NCI-H345 treated with DMSO at 0.1 percent for 48 hours (cell line): ENCODE measurements at regions not wholly inside any gene's neighbourhood (a gene's known extent, or its start where the extent isn't known, plus 50 kb on each side); places are given as distances from the start of the nearest gene placed in this dataset.

Experiments used
- DNase-seq: peaks from one replicate; lab custom pipeline; 2025; ENCODE audit not compliant: unreplicated experiment; lab: John Stamatoyannopoulos, UW

DNA sequence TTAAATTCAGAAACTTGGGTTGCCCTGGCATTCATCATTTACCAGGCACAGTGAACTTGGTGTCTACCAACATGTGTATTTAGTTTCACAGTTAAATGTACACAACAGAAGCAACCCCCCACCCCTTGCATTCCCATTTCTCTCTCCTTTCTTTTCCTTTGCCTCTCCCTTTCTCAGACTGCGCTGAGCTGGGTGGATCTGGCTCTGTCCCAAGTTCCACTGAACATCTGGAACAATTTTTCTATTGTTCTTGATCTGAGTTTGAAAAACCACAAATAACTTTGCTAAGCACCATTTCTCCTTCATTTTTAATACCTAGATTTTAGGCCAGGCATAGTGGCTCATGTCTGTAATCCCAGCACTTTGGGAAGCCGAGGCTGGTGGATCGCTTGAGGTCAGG, 242.2 kb downstream of the ABHD5 start:
- no peak for DNase-seq

DNA sequence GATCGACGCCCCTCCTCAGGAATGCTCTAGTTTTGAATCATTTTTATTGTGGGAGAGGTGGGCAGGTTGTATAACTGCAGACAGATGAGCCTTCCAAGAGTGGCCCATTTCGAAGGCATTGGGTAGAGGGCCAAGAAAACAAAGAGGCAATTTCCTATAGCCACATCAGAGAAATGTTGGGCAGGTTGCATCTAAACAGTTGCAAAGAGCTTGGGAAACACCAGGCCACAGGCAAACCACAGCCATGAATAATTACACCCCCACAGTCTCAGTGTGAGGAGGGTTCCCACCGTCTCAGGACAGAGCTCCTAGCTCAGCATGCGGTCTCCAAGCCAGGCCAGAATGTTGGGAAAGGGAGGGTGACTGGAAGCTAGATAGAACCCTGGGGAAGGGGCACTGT, 257.3 kb downstream of the ABHD5 start:
- DNase-seq = no peak

DNA sequence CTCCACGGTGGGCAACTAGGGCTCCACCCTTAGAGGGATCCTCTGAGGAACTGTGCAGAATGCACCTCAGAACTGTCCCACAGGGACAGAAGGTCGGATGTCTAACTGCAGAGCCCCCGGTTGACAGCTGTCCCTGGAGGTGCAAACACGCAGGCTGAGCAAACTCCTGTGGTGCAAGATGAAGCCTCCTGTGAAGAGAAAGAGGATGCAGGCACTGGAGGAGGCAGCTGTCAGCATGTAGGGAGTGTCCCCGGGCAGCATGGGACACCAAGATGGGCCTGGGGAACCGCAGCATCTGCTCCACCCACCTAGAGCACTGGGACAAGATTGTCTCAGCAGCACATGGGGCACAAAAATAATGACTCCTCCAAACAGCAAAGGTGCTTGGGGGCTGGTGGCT, 258.9 kb downstream of the ABHD5 start:
- DNase-seq = no peak

DNA sequence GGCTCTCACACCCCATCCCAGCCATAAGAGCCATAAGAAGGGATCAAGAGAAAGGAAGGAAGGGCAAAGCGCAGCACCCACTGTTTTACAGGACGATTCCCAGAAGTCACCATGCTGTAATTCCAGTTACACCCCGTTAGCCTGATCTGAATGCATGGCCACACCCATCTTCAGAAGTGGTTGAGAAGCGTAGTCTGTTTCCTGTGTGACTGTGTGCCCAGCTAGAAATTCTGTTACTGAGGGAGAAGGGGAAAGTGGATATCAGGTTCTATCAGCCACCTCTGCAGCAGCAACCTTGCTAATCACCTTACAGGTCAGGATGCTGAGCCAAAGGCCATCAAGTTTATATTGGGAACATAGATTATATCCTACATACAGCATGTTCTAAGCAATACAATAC, 260.0 kb downstream of the ABHD5 start:
- DNase-seq = no peak

DNA sequence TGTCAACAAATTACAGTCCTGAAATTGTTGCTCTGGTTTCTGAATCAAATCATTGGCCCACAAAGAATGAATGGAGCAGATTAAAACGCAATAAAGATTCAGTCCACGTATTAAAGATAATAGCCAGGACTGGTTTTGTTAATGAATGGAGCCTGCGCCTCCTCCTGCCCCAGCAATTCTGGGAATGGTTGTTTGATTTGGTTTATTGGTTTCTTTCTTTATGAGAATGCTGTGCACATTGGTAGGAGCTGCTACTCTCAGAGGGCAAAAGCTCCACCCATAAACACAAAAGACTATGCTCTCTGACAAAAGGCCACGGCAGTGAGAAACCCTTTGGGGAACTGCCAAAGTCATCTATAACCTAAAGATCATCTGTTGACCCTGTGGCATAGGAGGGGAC, 261.1 kb downstream of the ABHD5 start:
- no peak for DNase-seq

DNA sequence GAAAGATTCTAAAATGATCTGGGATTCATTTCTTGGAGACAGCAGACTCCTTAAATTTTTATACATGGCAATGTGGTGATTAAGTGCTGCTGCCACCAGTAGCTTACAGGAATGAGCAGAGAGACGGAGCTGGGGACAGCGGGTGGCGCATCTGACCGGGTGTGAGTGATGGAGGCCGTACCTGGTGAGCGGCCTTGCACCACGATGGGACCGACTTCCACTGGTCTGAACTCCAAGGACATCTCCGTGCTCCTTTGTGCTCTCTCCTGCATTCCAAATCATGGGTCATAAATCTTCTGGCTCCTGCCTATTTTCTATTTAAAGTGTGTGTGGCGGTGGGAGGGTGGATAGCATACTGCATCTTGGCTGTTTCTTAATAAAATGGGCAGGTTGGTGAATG, 262.6 kb downstream of the ABHD5 start:
- DNase-seq = no peak

DNA sequence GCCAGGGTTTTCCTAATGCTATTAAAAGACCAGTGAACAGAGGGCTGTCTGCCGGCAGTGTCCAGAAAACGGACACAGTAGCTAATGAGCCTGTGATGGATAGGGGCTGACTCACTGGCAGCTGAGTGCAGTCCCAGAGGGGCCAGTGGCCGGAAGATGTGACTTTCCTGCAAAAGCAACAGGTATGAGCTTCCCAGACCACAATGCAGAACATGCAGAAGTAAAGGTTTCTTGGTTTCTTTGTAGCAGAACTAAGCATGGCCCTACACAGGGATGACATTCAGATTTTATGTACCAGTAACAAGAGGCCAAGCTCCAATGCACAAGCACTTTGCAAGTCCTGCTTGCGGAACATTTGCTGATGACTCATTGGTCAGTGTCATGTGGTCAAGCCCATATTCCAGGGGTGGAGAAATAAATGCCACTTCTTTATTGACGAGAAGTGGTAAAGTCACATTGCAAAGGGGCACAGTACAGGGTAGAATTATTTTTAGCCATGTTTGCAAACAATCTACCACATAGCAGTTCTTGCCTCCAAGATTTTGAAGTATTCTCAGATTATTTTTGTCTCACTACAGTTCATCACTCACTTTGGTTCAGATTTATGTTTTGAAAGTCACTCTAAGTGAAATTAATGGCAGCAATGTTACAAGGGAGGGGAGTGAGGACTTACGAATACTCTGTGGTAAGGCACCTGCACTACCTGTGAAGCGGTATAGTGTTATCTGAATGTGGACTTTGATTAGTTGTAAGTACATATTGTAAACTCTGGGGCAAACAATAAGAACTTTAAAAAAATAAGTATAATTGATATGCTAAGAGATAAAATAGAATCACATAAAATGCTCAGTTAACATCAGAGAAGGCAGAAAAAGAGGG, 263.3 kb downstream of the ABHD5 start:
- DNase-seq = no peak

DNA sequence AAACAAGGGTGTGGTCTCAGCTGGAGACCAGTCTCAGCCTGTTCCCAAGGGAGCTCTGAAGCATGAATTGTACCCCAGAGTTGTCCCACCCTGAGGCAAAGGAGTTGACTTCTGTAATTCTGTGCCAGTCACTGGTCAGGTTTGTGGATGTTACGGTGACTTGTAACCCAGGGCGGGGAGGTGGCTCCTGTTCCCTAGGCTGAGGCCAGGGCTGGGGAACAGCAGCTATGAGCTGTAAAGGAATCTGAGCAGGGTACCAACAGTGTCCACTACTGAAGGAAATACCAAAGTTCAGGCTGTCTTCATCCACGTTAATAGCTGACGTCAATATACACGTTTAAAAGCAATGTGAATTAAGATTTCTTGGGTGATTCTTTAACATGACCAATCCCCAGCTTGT, 266.2 kb downstream of the ABHD5 start:
- DNase-seq = no peak

DNA sequence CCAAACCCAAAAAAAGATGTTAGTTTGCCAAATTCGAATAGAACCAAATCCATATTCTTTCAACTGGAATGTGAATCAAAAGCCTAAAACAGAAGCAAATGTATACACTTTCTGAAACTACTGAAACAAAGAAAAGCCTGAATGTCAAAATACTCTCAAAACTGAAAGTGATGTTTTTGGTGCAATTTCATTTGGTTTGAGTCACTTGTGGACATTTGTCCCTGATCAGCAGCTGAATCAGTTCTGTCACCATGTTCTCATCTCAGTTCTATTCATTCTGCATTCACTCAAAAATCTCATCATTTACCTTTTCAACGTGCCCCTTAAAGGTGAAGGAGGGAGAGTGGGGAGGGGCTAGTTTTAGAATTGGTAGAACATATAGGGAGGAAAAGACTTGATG, 266.8 kb downstream of the ABHD5 start:
- DNase-seq = no peak

DNA sequence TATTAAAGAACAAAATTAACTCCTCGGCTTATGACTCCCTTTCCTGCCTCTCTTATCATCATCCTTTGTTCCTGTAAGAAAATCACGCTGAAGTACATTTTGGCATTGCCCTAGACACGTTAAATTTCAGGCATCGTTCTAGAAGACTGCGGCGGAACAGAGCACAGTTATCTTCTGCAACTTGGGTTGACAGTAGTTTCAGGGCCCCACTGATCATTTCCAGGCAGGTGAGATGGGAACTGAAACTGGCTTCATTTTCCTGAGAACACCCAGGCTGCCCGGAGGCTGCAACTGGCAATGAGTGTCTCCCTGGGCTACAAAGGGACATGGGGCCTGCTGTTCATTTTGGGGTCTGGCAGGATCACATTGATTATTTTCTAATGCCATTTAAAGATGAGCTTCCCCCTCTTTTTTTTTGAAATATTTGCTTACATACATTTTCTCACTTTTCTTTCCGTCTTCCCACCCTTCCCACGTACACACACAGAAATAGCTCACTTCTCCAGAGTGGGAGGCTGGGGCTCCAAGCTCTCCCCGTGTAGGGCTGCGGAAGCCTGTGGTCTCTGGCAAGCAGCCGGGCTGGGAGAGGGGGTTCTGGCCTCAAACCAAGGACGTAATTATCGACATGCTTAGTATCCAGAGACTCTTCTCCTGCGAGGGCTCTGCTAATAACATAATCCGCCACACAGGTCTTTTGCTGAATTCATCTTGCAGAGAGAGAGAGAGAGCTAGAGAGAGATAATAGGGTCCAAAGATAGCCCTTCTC, 267.4 kb downstream of the ABHD5 start:
- no peak for DNase-seq

DNA sequence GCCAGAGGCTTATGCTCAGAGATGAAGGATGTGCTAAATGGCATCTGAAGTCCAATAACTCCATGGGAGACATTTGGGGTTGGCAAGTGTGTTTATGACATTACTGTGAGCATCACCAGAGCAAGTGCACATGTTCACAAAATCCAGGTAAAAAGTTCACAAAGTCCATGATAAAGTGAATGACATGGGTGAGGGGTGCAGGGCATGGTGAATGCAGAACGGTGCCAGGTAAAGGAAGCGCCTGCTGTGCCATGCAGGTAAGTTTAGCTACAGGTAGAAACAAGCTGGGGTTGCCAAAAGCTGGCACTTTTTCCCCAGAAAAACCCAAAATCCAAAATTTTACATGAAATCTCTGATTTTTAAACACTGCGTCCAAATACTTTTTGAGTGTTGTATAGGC, 268.2 kb downstream of the ABHD5 start:
- no peak for DNase-seq

DNA sequence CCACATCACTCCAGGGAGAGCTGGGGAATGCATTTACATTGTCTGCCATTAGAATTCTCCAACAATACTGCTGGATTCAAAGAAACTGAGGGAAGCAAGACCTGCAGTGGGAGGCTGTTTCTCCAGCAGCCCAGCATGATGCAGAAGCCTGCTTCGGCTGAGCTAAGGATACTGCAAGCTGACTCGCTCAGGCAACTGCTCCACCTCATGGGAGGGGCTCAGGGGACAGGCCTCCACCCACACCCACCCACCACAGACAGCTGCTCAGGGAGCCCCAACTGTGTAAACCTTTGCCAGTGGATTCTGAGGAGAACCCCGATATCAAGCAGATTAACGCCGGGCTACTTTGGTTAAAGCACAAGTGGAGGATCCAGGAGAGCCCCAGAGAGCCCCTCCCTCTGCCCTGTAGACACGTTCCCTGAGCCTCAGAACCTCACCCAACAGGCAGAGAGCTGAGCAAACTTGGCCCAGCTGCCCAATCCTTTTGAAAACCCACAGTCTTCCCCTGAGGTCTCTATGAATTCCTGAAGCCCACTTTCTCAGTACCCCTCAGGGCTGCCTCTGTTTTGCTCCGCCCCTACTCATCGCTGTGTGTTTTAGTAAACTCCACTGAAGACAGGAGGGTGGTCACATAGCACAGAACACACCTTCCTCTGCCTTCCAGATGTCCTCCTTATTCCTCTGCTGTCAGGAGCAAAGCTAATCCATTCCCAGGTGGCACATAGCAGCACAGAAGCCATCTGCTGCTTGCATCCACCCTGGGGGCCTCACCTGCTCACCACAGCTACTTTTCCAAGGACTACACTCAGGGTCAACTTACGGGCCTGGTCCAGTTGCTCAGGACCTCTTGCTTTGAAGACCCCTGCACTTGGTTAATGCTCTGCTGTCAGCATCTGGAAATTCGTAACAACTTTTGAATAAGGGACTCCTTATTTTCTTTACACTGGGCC, 269.0 kb downstream of the ABHD5 start:
- DNase-seq = no peak

DNA sequence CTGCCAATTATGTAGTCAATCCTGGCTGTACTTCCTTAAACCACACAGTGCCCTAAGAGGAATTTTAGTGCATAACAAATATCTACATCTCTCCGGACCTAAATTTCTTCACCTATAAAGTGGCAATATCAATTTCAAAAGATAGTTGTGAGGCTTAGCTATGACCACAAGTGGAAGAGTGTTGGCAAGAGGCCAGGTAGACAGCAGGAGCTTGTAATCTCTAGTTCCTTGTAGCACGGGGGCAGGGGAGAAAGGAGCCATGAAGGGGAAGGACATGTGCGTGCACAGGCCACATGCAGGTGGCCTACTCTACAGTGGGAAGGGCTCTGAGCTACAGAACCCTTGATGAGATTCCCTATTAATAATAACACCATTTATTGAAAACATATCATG, 269.7 kb downstream of the ABHD5 start:
- DNase-seq = no peak

DNA sequence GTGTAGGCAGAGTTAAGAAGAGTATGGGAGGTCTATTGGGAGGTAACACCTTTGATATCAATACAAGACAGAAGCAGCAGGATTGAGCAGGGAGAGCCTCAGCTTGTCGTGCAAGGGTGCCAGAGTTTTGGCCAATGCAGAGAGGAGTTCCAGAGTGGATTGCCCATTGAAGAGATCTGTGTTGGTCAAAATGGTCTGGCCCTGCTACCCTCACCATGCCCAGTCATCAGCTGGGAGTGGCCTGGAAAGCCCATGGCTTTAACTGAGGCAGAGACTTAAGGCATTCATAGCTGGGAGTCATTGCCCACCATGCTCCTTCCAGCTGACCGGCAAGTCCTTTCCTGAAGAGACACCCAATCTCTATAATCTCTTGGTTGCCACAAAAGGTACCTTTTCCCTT, 271.3 kb downstream of the ABHD5 start:
- no peak for DNase-seq

DNA sequence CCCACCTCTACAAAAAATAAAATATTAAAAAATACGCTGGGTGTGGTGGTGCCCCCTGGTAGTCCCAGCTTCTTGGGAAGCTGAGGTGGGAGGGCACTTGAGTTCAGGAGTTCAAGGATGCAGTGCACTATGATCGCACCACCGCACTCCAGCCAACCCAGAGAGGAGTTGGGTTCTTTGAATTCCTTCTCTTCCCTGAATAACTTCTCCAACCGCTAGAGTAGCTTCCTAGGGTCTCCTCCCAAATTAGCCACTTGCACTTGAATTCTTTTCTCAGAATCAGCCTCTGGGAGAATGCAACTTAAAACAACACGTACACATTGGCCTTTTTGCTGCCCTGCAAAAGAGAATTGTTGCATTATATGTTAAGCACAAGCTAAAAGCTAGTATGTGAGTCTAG, 272.5 kb downstream of the ABHD5 start:
- no peak for DNase-seq

DNA sequence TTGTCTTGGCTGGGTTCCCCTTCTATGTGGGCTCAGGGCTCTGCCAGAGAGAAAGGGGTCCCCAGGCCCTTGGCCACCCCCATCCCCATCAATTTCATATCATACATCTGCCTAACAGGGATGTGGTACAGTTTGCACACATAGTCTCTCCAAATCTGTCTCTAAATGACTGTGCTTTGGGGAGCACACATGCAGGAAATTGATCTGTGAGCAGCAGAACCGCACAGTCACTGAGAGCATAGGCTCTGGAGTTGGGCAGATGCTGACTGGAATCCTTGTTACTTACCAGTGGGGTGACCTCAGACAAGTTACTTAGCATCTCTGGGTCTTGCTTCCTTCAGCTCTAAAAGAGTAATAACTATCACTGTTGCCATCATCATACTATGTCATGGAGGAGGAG, 273.9 kb downstream of the ABHD5 start:
- no peak for DNase-seq

DNA sequence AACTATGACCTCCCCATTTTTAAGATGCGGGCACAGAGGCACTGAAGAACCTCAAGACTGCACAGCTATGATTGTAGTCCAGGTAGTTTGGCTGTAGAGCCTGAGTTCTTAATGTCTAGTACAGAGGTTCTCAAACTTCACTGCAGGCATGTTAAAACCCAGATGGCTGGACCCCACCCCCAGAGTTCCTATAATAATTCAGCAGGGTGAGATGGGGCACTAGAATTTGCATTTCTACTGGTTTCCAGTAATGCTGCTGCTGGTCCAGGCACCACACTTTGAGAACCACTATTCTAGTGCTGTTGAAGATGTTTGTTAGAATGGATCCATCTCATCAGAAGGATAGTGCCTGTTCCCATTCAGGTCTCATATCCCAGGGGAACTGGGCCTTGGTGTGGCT, 274.9 kb downstream of the ABHD5 start:
- DNase-seq = no peak

DNA sequence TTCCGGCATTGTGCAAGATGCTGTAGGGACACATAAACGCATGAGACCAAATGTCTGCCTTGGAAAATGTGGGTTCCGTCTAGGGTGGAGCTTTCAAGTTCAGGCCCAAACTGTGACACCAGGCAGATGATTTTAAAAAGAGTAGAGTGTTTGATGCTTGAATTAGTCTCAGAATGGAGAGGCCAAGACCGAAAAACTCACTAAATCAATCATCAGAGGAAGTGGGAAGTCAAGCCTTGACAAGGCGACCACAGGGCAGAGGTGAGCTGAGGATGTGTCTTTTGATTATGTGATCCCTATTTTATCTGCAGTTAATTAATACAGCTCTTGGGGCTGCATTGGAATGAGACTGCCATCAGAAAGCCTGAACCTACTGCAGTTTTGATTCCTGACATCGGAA, 275.4 kb downstream of the ABHD5 start:
- no peak for DNase-seq

DNA sequence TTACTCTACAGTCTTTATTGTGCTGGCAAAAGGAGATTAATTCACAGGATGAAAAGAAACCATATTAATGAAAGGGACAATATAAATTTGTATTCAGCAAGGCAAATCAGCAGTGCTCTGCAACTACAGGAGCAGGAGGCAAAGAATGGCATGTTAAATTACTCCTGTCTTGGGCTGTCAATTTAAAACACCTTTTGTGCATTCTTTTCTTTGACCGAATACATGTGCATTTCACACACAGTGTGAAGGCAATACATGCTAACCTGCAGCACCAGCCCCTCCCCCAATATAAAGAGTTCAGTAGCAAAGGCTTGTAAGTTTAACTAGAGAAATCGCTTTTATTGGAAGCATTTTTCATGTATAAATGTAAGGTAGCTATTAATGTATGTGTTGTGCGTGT, 275.2 kb upstream of the TOPAZ1 start:
- DNase-seq = no peak

DNA sequence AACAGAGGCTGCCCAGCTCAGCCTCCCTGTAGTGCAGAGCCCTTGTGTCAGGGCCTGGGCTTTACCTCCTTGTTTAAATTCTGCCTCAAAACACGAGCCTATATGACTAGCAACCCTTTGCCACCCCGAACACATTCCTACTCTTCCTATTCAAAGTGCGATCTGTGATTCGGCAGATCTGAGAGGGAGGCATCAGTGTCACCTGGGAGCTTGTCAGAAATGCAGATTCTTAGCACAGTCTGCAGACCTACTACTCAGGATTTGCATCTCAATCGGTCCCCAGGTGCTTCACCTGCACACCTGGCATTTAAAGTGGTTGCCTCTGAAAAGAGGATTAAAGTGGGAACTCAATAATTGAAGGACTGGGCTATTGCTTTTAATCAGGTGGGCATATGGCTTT, 273.2 kb upstream of the TOPAZ1 start:
- DNase-seq = peak; percentile 68

DNA sequence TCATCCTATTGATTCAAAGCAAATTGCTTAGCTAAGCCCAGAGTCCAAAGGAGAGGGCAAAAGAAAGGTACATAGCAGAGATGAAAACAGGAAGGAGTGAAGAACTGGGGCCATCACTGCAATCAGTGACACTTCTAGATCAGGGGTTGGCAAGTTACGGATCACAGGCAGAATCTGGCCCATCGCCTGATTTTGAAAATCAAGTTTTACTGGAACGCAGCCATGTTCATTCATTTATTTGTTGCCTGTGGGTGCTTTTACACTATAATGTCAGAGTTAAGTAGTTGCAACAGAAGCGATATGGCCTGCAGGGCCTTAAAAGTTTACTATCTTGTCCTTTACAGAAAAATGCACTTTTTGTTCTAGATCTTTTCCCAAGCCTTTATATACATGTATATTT, 271.7 kb upstream of the TOPAZ1 start:
- no peak for DNase-seq
